Pancreas (tissue), 10 donors: ENCODE measurements at regions not wholly inside any gene's neighbourhood (a gene's known extent, or its start where the extent isn't known, plus 50 kb on each side); places are given as distances from the start of the nearest gene placed in this dataset.

ENCODE experiments used
- ATAC-seq, 4 donors: fragments of 200-7000 bp; cut with Tn5 transposase; one replicate each; pipeline versions ENCODE4 v1.8.0 to v1.9.1; 2020; ENCODE audit warnings: mild to moderate bottlenecking in 4 of 4, moderate library complexity in 4 of 4
- DNase-seq, 6 donors: peaks; one replicate each; pipeline ENCODE4 v3.0.0-alpha.2; 2020
- FAIRE-seq: peaks from 2 replicates; lab custom pipeline; 2012; peaks lifted over from hg19 to GRCh38; lab: Jason Lieb, UNC
- H3K27ac ChIP-seq, 4 donors: fragments of 200-600 bp; sonication (generic); 1 replicate in 3 of 4; 2 replicates in 1 of 4; pipeline versions ENCODE4 v1.5.0 to v1.8.0; 2020
- H3K27me3 ChIP-seq, 4 donors: fragments of 200-600 bp; one replicate each; pipeline ENCODE4 v1.8.0; 2021
- H3K36me3 ChIP-seq, 3 donors: fragments of 200-600 bp; sonication (generic) in 1 of 3; one replicate each; pipeline versions ENCODE4 v1.5.0 to v1.8.0; 2020 to 2021
- H3K4me1 ChIP-seq, 3 donors: fragments of 200-600 bp; one replicate each; pipeline ENCODE4 v1.8.0; 2021
- H3K4me3 ChIP-seq, 4 donors: fragments of 200-600 bp; sonication (generic) in 2 of 4; one replicate each; pipeline versions ENCODE4 v1.5.0 to v1.8.0; 2020 to 2021
- H3K9me3 ChIP-seq, 4 donors: fragments of 200-600 bp; one replicate each; pipeline ENCODE4 v1.8.0; 2021
- CTCF ChIP-seq, 4 donors: fragments of 200-600 bp; sonication (generic) in 3 of 4; IDR thresholded peaks; one replicate each; pipeline versions ENCODE4 v1.5.0 to v1.8.0; 2021; ENCODE audit warnings: antibody characterized with exemption in 4 of 4
- WGBS, 2 donors: extraction: QIAGEN DNeasy Blood & Tissue Kit; methylation state at CpG; one replicate each; pipeline ENCODE4 v1.1.7; 2013; 5-methylcytosine and 5-hydroxymethylcytosine counted together
- intact Hi-C, 3 donors: fragments of 100-400 bp; cut with DNase I; formaldehyde crosslinking; loops; one replicate each; pipeline versions ENCODE4 v1.11.1 to v1.14.2; 2022
- donor health status: healthy with polysubstance abuse.
- donor health status: DM: no; HTN: no; CAD: no; lungs with moderate emphysema.
- donor health status: DM: no; HTN: no; CAD: no.
- donor health status: control.
- donor health status: control.
- donor health status: Bipolar disorder and iron deficiency.
- donor health status: DM: yes; HTN: yes; CAD: no.
- donor health status: DM: no; HTN: no; CAD: no.
- donor health status: DM: no; HTN: no; CAD: no.
- donor health status: DM: yes; HTN: yes; CAD: no.

GRCh38 chr7:10579561-10579960, 394.1 kb upstream of the PHF14 start:
- 81 to 89% methylated on average over 3 of the region's 3 CpGs for WGBS, 2 donors
- no peak for ATAC-seq

GRCh38 chr7:10584886-10585285, 388.8 kb upstream of the PHF14 start:
- 43 to 47% methylated on average over 4 of the region's 4 CpGs for WGBS, 2 donors
- no peak for DNase-seq
- H3K9me3 ChIP-seq: no peaks in the 10 kb centered on the region
- no peak overlapping the region for H3K4me3 ChIP-seq
- H3K36me3 ChIP-seq: no peaks in the 10 kb centered on the region
- FAIRE-seq: no peak
- no peak for TF ChIP-seq CTCF (IDR thresholded peaks at IDR 0.05)
- intact Hi-C loops: no loop called here
- no peak for ATAC-seq
- H3K27me3 ChIP-seq: no peaks in the 10 kb centered on the region
- H3K4me1 ChIP-seq: no peaks in the 10 kb centered on the region
- no peak overlapping the region for H3K27ac ChIP-seq

More at GRCh38 chr7:10579561-10579960, 394.1 kb upstream of the PHF14 start:
- H3K27me3 ChIP-seq: no peaks in the 10 kb centered on the region
- H3K4me3 ChIP-seq: no peak overlapping the region
- no peak for TF ChIP-seq CTCF (IDR thresholded peaks at IDR 0.05)
- intact Hi-C loops: no loop called here
- FAIRE-seq (no peak), DNase-seq (no peak)
- H3K36me3 ChIP-seq: no peaks in the 10 kb centered on the region
- H3K4me1 ChIP-seq: no peaks in the 10 kb centered on the region
- no peaks in the 10 kb centered on the region for H3K9me3 ChIP-seq
- H3K27ac ChIP-seq: no peak overlapping the region

GRCh38 chr7:10588084-10588483, 385.6 kb upstream of the PHF14 start:
- H3K27ac ChIP-seq: no peak overlapping the region
- DNase-seq (no peak), FAIRE-seq (no peak), ATAC-seq (no peak)
- no peaks in the 10 kb centered on the region for H3K36me3 ChIP-seq
- peaks cover 0 to 3% (median 1%) of the 10 kb centered on the region in 3 donors for H3K4me1 ChIP-seq
- WGBS, 2 donors: 84 to 91% methylated on average over 1 of the region's 1 CpG
- intact Hi-C loops: no loop called here
- H3K9me3 ChIP-seq: no peaks in the 10 kb centered on the region
- no peak overlapping the region for H3K4me3 ChIP-seq
- no peak for TF ChIP-seq CTCF (IDR thresholded peaks at IDR 0.05)
- H3K27me3 ChIP-seq: no peaks in the 10 kb centered on the region

- TF ChIP-seq CTCF (IDR thresholded peaks at IDR 0.05): no peak
- H3K27ac ChIP-seq: no peak overlapping the region
- peaks cover 0 to 14% (median 7%) of the 10 kb centered on the region in 3 donors for H3K4me1 ChIP-seq
- H3K27me3 ChIP-seq: no peaks in the 10 kb centered on the region
- WGBS, 2 donors: 29 to 35% methylated on average over 2 of the region's 2 CpGs
- no peaks in the 10 kb centered on the region for H3K36me3 ChIP-seq
- no peak for FAIRE-seq
- no peak for DNase-seq
- H3K4me3 ChIP-seq: no peak overlapping the region
- no peaks in the 10 kb centered on the region for H3K9me3 ChIP-seq
- peak; percentile 68 to 90 (median 70) for ATAC-seq
- intact Hi-C loops: no loop called here
Measured at GRCh38 chr7:10592604-10593003, 381.1 kb upstream of the PHF14 start.

- 45 to 55% methylated on average over 4 of the region's 4 CpGs for WGBS, 2 donors
- ATAC-seq: no peak
Measured at GRCh38 chr7:10593080-10593479, 380.6 kb upstream of the PHF14 start.

More at GRCh38 chr7:10593080-10593479, 380.6 kb upstream of the PHF14 start:
- intact Hi-C loops: no loop called here
- H3K27ac ChIP-seq: no peak overlapping the region
- H3K4me1 ChIP-seq: peaks cover 0 to 14% (median 7%) of the 10 kb centered on the region in 3 donors
- H3K4me3 ChIP-seq: no peak overlapping the region
- H3K36me3 ChIP-seq: no peaks in the 10 kb centered on the region
- FAIRE-seq (no peak), DNase-seq (no peak)
- TF ChIP-seq CTCF (IDR thresholded peaks at IDR 0.05): no peak
- H3K9me3 ChIP-seq: no peaks in the 10 kb centered on the region
- H3K27me3 ChIP-seq: no peaks in the 10 kb centered on the region
